ENCODE measurements at regions not wholly inside any gene's neighbourhood (a gene's known extent, or its start where the extent isn't known, plus 50 kb on each side); places are given as distances from the start of the nearest gene placed in this dataset.

GRCh38 chr12:89899651-89900050 lies 191.0 kb upstream of the ATP2B1 start:
- peak overlapping the region; percentile 14 for H3K27ac ChIP-seq
- no peaks in the 10 kb centered on the region for H3K9me3 ChIP-seq (ENCODE audit: severe bottlenecking)
- no peaks in the 10 kb centered on the region for H3K36me3 ChIP-seq
- peak; percentile 50 for DNase-seq
- TF ChIP-seq CTCF (IDR thresholded peaks at IDR 0.05; ENCODE audit: low read depth, low read length) = no peak
- H3K4me3 ChIP-seq (ENCODE audit: low read depth, low read length) = no peak overlapping the region
- H3K27me3 ChIP-seq (ENCODE audit: insufficient read depth, low read depth, severe bottlenecking) = no peaks in the 10 kb centered on the region

GRCh38 chr12:89895591-89895990 lies 187.0 kb upstream of the ATP2B1 start:
- no peak for DNase-seq
- no peak overlapping the region for H3K27ac ChIP-seq
- H3K27me3 ChIP-seq (ENCODE audit: insufficient read depth, low read depth, severe bottlenecking) = no peaks in the 10 kb centered on the region
- no peak for TF ChIP-seq CTCF (IDR thresholded peaks at IDR 0.05; ENCODE audit: low read depth, low read length)
- no peaks in the 10 kb centered on the region for H3K36me3 ChIP-seq
- H3K4me3 ChIP-seq (ENCODE audit: low read depth, low read length) = no peak overlapping the region
- H3K9me3 ChIP-seq (ENCODE audit: severe bottlenecking) = peaks cover 2% of the 10 kb centered on the region

GRCh38 chr12:89895101-89895500 lies 186.5 kb upstream of the ATP2B1 start:
- no peak for TF ChIP-seq CTCF (IDR thresholded peaks at IDR 0.05; ENCODE audit: low read depth, low read length)
- no peaks in the 10 kb centered on the region for H3K27me3 ChIP-seq (ENCODE audit: insufficient read depth, low read depth, severe bottlenecking)
- H3K27ac ChIP-seq = no peak overlapping the region
- no peak for DNase-seq
- no peaks in the 10 kb centered on the region for H3K36me3 ChIP-seq
- H3K4me3 ChIP-seq (ENCODE audit: low read depth, low read length) = no peak overlapping the region
- H3K9me3 ChIP-seq (ENCODE audit: severe bottlenecking) = peaks cover 2% of the 10 kb centered on the region

- H3K36me3 ChIP-seq = no peaks in the 10 kb centered on the region
- no peaks in the 10 kb centered on the region for H3K27me3 ChIP-seq (ENCODE audit: insufficient read depth, low read depth, severe bottlenecking)
- H3K9me3 ChIP-seq (ENCODE audit: severe bottlenecking) = peaks cover 2% of the 10 kb centered on the region
- no peak for DNase-seq
- H3K4me3 ChIP-seq (ENCODE audit: low read depth, low read length) = no peak overlapping the region
- H3K27ac ChIP-seq = no peak overlapping the region
- TF ChIP-seq CTCF (IDR thresholded peaks at IDR 0.05; ENCODE audit: low read depth, low read length) = no peak
These were observed 185.5 kb upstream of the ATP2B1 start for GRCh38 chr12:89893972-89894706.

GRCh38 chr12:89892436-89892835 lies 183.8 kb upstream of the ATP2B1 start:
- Histone ChIP-seq H3K9me3 (ENCODE audit: severe bottlenecking) (peaks cover 2% of the 10 kb centered on the region), H3K4me3 (ENCODE audit: low read depth, low read length) (no peak overlapping the region), H3K36me3 (no peaks in the 10 kb centered on the region), H3K27me3 (ENCODE audit: insufficient read depth, low read depth, severe bottlenecking) (no peaks in the 10 kb centered on the region), H3K27ac (no peak overlapping the region)
- no peak for TF ChIP-seq CTCF (IDR thresholded peaks at IDR 0.05; ENCODE audit: low read depth, low read length)
- DNase-seq = no peak

- Histone ChIP-seq H3K36me3 (no peaks in the 10 kb centered on the region), H3K27me3 (ENCODE audit: insufficient read depth, low read depth, severe bottlenecking) (no peaks in the 10 kb centered on the region), H3K9me3 (ENCODE audit: severe bottlenecking) (peaks cover 2% of the 10 kb centered on the region), H3K4me3 (ENCODE audit: low read depth, low read length) (no peak overlapping the region), H3K27ac (no peak overlapping the region)
- no peak for TF ChIP-seq CTCF (IDR thresholded peaks at IDR 0.05; ENCODE audit: low read depth, low read length)
- DNase-seq = no peak
These were observed 183.3 kb upstream of the ATP2B1 start for GRCh38 chr12:89891933-89892332.
